Mucosa of stomach (tissue), 1 donor: ENCODE measurements at regions not wholly inside any gene's neighbourhood (a gene's known extent, or its start where the extent isn't known, plus 50 kb on each side); places are given as distances from the start of the nearest gene placed in this dataset.

Experiments
- H3K27me3 ChIP-seq: one replicate; pipeline ENCODE4 v1.7.0; 2013; ENCODE audit warnings: mild to moderate bottlenecking, low read length; ENCODE audit not compliant: control insufficient read depth, insufficient read depth
- H3K36me3 ChIP-seq: one replicate; pipeline ENCODE4 v1.7.0; 2013; ENCODE audit warnings: low read length; ENCODE audit not compliant: control insufficient read depth, insufficient read depth
- H3K4me1 ChIP-seq: one replicate; pipeline ENCODE4 v1.7.0; 2013; ENCODE audit warnings: mild to moderate bottlenecking, low read length; ENCODE audit not compliant: control insufficient read depth, insufficient read depth
- H3K4me3 ChIP-seq: one replicate; pipeline ENCODE4 v1.7.0; 2013; ENCODE audit warnings: low read length
- H3K9ac ChIP-seq: one replicate; pipeline ENCODE4 v1.7.0; 2013; ENCODE audit warnings: mild to moderate bottlenecking, low read length, moderate library complexity
- H3K9me3 ChIP-seq: one replicate; pipeline ENCODE4 v1.7.0; 2013; ENCODE audit warnings: mild to moderate bottlenecking, low read length, moderate library complexity; ENCODE audit not compliant: control insufficient read depth
- donor health status: Pancreatic carcinoma.

DNA sequence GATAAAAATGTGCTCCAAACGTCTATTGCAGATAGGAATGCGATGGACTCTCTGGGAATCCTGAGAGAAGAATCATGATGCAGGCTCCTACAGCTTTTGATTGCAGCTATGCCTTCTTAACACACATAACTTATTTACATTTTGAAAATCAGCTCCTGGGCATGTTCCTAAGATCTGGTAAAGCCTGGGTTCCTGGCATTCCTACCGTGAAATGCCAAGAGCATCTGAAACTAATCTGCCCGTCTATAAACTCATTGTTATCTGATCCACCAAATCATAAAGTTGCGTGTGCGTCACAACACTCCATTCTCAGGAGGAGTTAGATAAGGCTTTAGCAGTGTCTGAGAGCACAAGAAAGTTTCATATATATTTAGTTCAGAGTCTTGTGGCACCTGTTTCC lies 79.0 kb upstream of the VGLL3 start:
- no peak overlapping the region for H3K9ac ChIP-seq
- no peak overlapping the region for H3K4me3 ChIP-seq
- H3K36me3 ChIP-seq = no peaks in the 10 kb centered on the region
- H3K27me3 ChIP-seq = no peaks in the 10 kb centered on the region
- H3K9me3 ChIP-seq = no peaks in the 10 kb centered on the region
- no peaks in the 10 kb centered on the region for H3K4me1 ChIP-seq

DNA sequence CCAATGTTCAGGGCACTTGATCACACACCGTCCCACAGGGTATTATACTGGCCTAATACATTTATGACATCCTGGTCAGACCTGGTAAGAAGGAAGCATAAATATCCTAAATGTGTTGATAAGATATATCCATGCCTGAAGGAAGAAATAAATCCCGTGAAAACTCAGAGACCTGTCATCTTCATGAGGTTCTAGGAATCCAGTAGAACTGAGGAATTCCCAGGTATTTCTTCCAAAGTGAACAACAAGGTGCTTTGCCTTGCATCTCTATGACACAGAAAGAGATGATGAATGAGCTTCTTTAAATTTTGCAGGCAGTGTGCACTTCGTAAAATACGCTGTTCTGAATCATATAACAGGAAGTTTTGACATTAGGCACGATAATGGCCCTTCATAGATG lies 78.1 kb upstream of the VGLL3 start:
- Histone ChIP-seq H3K4me1 (no peaks in the 10 kb centered on the region), H3K4me3 (no peak overlapping the region)

DNA sequence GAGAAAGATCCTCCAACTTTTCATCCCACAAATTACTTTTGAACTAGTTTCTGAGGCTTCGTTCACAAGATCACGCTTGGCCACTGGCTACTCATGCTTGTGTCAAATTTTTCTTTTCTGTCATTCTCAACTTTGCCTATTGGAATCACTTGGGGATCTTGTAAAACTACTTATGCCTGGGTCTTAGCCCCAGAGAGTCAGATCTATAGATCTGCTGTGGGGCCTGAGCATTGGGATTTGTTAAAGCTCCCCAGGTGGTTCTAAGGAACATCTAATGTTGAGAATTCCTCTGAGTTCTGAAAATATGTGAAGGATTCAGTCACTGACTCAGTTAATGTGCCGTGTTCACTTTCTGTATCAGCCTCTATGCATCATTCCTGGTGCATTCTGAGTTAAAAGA lies 71.7 kb upstream of the VGLL3 start:
- Histone ChIP-seq H3K4me3 (no peak overlapping the region), H3K4me1 (no peaks in the 10 kb centered on the region), H3K27me3 (no peaks in the 10 kb centered on the region), H3K9ac (no peak overlapping the region), H3K9me3 (no peaks in the 10 kb centered on the region), H3K36me3 (no peaks in the 10 kb centered on the region)

More for the DNA sequence above, 78.1 kb upstream of the VGLL3 start:
- Histone ChIP-seq H3K36me3 (no peaks in the 10 kb centered on the region), H3K27me3 (no peaks in the 10 kb centered on the region), H3K9ac (no peak overlapping the region), H3K9me3 (no peaks in the 10 kb centered on the region)

DNA sequence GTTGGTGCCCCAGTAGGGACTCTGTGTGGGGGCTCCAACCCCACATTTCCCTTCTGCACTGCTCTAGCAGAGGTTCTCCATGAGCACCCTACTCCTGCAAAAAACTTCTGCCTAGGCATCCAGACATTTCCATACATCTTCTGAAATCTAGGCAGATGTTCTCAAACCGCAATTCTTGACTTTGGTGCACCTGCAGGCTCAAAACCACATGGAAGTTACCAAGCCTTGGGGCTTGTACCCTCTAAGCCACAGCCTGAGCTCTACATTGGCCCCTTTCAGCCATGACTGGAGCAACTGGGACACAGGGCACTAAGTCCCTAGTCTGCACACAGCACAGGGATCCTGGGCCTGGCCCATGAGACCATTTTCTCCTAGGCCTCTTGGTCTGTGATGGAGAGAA lies 66.5 kb upstream of the VGLL3 start:
- H3K4me1 ChIP-seq = no peaks in the 10 kb centered on the region
- H3K36me3 ChIP-seq = no peaks in the 10 kb centered on the region
- no peaks in the 10 kb centered on the region for H3K9me3 ChIP-seq
- H3K4me3 ChIP-seq = no peak overlapping the region
- no peak overlapping the region for H3K9ac ChIP-seq
- no peaks in the 10 kb centered on the region for H3K27me3 ChIP-seq

DNA sequence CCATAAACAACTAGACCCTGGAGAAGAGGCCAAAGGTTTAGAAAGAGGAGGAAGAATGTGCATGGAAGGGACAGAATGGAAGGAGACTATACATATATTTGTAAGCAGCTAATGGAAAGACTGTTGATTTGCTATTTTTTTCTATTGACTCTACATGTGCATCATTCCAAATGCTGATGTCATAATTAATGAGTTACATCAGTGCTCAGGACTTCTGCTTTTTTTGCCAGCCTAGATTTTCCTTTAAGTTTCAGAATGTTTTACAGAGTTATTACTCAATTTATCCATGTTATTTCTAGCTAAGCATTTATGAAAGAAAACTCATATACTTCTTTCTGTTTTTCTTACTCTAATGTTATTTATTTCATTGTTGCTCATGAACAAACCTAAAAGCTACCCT lies 62.6 kb upstream of the VGLL3 start:
- Histone ChIP-seq H3K27me3 (no peaks in the 10 kb centered on the region), H3K36me3 (no peaks in the 10 kb centered on the region), H3K9me3 (no peaks in the 10 kb centered on the region), H3K4me3 (no peak overlapping the region), H3K4me1 (no peaks in the 10 kb centered on the region), H3K9ac (no peak overlapping the region)

DNA sequence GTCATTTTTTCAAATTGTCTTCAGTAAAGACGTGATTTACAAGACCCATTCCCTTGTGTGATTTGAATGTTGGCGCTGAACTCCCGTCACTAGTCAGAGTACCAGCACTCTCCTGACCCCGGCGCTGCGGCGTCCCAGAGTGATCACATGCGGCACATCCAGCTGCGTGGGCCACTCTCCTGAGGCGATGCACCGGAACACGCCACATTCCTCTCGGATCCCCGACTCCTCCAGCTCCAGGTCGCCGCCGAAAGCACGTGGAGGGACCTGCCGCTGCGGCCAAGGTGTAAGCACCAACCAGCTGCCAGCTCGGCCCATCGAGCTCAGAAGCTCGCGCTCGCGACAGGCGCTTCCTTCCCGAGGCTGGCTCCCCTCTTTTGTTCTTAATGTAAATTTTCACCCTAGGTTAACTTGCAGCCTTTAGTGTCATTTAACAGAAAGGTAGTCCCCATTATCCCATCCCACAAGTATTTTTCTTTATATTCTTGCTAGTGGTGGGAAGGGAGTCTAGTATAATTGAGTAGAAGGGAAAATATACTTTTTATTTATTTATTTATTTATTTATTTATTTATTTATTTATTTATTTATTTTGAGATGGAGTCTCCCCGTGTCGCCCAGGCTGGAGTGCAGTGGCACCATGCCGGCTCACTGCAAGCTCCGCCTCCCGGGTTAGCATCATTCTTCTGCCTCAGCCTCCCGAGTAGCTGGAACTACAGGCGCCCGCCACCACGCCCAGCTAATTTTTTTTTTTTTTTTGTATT lies 61.7 kb upstream of the VGLL3 start:
- Histone ChIP-seq H3K4me1 (no peaks in the 10 kb centered on the region), H3K36me3 (no peaks in the 10 kb centered on the region), H3K4me3 (no peak overlapping the region), H3K27me3 (no peaks in the 10 kb centered on the region), H3K9me3 (no peaks in the 10 kb centered on the region), H3K9ac (no peak overlapping the region)

DNA sequence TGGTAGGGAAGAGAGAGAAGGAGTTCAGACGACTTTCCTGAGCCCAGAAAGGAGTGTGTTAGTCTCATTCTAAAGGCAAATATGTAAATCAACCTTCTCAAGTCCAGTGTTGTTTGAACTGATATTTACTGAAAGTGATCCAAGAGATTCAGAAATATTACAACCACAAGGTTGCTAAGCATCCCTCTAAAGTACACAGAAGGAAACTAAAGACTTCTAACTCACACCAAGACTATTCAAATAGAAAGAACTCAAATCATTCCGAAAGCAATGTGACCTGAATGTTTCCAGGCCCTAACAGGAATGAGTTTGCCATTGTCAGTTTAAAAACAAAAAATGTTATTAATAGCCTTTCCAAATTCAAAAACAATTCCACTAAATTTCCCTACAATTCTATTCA lies 56.9 kb upstream of the VGLL3 start:
- Histone ChIP-seq H3K9me3 (no peaks in the 10 kb centered on the region), H3K27me3 (no peaks in the 10 kb centered on the region), H3K9ac (no peak overlapping the region), H3K4me3 (no peak overlapping the region), H3K4me1 (no peaks in the 10 kb centered on the region), H3K36me3 (no peaks in the 10 kb centered on the region)

DNA sequence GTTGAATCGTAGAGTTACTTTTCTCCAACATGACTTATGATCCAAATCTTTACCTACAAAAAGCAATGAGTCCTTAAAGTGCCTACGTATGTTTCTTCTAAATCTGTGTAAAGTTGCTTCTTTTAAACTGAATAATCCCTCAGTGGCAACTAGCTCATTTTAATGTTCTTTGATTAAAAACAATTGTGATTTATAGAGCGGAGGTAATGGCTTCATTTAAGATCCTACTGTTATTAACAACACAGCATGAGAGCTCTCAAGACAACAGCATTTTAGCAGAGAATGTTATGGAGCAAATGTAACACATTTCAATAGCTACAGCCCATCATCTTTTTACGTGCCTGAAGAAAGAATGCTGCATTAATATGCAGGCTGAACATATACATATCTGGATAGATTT lies 55.3 kb upstream of the VGLL3 start:
- no peaks in the 10 kb centered on the region for H3K4me1 ChIP-seq
- no peak overlapping the region for H3K9ac ChIP-seq
- H3K4me3 ChIP-seq = no peak overlapping the region
- no peaks in the 10 kb centered on the region for H3K27me3 ChIP-seq
- no peaks in the 10 kb centered on the region for H3K9me3 ChIP-seq
- no peaks in the 10 kb centered on the region for H3K36me3 ChIP-seq

DNA sequence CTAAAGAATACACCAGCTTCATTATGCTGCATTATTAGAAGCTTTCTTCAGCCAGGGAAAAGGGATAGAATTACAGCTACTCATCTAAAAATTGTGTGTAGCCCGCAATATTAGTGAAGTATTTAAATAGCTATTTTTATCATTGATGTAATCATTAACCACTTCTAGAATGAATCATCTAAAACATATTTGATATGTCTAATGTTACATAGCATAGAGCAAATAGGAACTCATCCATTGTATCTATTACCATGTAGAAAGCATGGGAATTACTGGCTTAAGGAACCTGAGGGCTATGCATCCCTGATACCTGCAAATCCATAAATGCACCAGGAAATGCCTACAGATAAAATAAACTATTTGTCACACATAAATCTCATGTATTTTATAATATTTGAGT lies 54.5 kb upstream of the VGLL3 start:
- H3K9ac ChIP-seq = no peak overlapping the region
- H3K36me3 ChIP-seq = no peaks in the 10 kb centered on the region
- H3K4me3 ChIP-seq = no peak overlapping the region
- H3K27me3 ChIP-seq = no peaks in the 10 kb centered on the region
- no peaks in the 10 kb centered on the region for H3K4me1 ChIP-seq
- H3K9me3 ChIP-seq = no peaks in the 10 kb centered on the region

DNA sequence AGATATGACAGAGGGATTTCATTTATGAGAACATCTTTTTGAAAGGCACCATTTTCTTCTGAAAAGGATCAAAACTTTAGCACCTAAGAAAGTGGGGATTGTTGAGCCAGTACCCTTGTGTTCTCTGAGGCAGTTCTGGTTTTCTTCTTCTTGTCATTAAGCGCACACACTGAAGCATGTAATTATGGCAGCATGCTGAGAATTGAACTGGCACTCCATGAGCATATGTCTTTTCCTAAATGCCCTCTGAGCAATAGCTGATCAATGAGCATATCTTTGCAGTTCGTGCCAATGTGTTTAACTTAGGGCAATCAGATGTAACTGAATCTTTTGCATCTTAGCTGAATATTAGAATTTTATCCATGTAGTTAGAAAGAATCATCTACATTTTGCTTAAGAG lies 53.9 kb upstream of the VGLL3 start:
- Histone ChIP-seq H3K9ac (no peak overlapping the region), H3K27me3 (no peaks in the 10 kb centered on the region), H3K4me3 (no peak overlapping the region), H3K4me1 (no peaks in the 10 kb centered on the region), H3K36me3 (no peaks in the 10 kb centered on the region), H3K9me3 (no peaks in the 10 kb centered on the region)

DNA sequence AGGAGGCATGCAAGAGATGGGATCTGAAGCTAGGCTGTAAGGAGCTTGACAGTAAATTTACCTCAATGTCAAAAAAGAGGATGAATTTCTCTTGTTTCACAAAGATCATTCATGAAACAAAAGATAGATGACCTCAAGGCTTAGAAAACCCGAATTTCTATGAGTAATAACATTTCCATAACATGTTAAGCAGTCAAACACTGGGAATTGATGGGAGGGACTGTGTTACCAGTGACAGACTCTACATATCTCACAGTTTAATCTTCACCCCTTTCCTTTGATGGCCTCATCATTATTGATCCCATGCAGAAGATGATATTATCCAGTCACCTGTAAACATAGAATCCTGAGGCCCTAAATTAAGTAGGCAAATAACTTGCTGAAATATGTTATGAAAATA lies 53.5 kb upstream of the VGLL3 start:
- Histone ChIP-seq H3K36me3 (no peaks in the 10 kb centered on the region), H3K9ac (no peak overlapping the region), H3K27me3 (no peaks in the 10 kb centered on the region), H3K4me3 (no peak overlapping the region), H3K9me3 (no peaks in the 10 kb centered on the region), H3K4me1 (no peaks in the 10 kb centered on the region)

DNA sequence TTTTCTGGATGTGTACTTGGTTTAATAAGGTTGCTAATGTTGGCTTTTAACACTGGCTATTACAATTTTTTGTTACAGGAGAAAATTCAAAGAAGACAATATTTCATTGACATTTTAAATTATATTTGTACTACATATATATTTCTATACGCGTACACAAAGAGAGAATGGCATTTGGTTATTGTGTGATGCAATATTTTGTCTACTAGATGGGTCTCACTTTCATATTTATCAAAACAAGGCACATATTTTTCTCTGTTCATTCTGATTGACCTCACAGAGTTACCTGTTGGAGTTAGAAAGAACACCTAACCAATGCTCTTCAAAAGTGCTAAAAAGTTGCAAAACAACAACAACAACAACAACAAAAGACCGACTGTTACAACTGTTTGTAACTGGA lies 50.2 kb upstream of the VGLL3 start:
- no peaks in the 10 kb centered on the region for H3K4me1 ChIP-seq
- no peak overlapping the region for H3K4me3 ChIP-seq
- H3K36me3 ChIP-seq = no peaks in the 10 kb centered on the region
- no peaks in the 10 kb centered on the region for H3K9me3 ChIP-seq
- H3K27me3 ChIP-seq = no peaks in the 10 kb centered on the region
- no peak overlapping the region for H3K9ac ChIP-seq
